ENCODE measurements at regions not wholly inside any gene's neighbourhood (a gene's known extent, or its start where the extent isn't known, plus 50 kb on each side); places are given as distances from the start of the nearest gene placed in this dataset.

DNA sequence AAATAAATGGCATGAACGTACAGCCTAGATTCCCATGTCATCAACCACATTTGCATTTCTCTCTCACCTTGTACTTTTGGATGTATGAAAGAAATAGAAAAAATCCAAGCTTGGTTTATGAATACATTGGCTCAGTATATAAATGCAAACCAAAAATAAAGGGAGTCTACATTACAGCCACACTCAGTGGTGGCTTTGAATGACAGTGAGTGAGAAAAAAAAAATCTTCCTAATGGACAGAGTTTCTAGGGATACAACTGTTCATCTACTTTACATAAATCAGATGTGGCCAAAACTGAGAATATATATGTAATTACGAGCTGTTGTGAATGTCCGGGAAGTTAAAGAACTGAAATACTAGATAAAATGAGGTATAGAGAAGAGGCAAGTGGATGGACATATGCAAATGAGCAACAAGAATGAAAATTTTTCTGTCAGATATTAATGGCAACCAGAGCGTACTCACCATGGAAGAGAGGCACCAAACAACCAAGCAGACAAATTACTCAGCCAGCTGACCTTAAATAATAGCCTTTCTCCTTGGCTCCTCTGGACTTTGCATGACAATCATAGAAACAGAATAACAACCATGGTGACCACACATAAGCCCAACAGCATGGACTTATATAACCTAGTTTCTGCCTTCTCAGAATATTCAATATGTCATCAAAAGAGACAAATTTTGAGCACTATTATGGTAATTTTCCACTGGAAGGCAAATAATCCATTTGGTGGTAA is 1305.8 kb downstream of the OTOL1 start:
- DNase-seq (ENCODE audit: low read depth, low spot score), result no peak

DNA sequence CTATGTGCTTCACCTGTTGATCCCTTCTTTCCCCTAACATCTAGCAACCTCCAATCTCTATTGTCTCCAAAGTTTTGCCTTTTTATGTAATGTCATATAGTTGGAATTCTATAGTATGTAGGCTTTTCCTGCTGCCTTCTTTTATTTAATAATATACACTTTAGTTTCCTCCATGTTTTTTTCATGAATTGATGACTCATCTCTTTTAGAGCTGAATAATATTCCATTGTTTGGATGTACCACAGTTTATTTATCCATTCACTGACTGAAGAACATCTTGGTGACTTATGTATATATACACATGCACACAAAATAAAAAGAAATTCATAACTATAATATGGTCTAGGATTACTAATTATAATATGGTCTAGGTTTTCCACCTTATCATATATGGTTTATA is 1314.2 kb downstream of the OTOL1 start:
- no peak for DNase-seq (ENCODE audit: low read depth, low spot score)

DNA sequence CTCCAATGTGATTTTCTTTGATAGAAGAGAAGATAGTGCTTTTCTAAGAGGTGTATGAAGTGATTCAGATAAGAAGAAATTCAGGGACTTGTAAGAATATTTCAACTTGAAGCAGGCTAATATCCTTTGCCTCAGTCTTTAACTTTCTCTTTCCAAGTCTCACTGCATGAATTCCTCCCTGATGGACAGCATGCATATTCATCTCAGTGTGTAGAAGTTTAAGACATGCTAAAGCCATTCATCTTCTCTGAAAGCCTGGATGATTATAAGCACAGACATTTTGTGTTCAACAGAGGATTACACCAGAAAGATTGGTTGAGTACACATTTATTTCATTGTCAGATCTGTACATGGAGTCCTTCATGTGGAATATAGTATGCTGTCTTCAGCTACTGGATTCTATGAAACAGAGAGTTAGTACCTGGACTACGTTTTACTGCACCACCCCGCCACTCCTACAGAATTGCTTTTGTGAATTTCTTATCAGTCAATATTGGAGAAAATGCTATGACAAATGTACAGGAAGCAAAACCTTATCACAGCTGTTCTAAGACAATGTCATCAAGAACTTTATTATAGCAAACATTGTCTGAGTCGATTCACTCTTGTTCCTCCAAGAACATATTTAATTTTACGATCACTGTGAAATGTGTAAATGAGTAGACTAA is 1346.1 kb downstream of the OTOL1 start:
- DNase-seq (ENCODE audit: low read depth, low spot score), result no peak

DNA sequence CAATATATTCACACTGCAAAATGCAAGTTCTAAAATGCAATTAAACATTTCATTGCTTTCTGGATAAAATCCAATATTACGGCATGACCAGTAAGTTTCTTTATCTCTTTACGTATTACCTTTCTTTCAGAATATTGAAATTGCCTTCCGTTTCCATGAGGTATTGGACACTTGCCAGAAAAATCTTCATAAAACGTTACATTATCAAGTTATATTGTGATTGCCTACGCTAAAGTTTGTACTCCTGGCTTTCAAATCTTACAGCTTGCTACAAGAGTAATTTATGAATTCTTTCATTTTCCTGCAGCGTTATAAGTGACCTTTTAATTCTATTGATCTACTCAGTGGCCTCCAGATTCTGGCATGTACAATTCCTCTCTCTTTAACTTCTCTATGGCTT is 1349.3 kb downstream of the OTOL1 start:
- no peak for DNase-seq (ENCODE audit: low read depth, low spot score)

DNA sequence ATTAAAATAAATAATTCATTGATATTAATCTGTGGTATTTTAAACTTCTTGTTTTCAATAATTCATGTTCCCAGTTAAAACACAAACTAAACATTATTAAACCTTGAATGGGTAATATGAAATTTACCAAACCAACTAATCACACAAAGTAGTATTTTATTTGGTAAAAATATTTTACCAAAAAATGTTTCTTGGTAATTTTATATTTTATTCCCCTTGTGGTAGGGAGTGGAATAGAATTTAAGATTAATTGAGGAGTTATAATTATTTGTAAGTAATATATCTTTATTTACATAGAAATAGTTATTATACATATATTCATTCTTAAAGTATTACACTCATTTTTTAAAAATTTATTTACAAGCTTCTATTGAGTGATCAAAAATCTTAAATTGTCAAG is 1350.9 kb downstream of the OTOL1 start:
- no peak for DNase-seq (ENCODE audit: low read depth, low spot score)

DNA sequence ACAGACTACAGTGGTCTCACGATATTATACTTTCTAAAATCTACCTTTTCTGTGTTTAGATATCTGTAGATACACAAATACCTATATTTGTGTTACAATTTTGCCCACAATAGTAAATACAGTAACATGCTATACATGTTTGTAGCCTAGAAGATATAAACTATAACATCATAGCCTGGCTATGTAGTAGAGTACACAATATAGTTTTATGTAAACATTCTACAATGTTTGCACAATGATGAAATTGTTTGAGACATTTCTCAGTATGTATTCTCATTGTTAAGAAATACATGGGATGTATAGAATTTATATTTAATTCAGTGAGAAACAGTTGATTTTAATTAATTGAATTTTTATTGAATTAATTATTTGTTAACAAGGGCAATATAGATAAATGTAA is 1367.0 kb downstream of the OTOL1 start:
- no peak for DNase-seq (ENCODE audit: low read depth, low spot score)

DNA sequence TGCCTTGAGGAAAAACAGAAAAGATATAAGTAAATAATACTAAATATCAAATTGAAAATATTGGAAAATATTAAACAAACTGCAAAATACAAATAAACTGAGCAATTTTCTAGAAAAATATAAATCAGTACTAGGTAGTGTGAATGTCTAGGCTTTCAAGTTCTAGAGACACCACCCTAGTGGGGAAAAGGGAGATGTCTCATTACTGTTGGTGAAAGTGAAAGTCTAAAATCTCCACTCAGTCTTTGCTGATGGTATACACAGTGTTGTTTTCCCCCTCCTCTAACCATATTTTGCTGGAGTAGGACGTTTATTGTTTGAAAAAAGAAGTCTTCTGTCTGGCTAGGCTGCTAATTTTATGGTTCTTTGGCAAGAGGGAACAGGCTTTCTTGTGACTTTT is 1368.9 kb downstream of the OTOL1 start:
- no peak for DNase-seq (ENCODE audit: low read depth, low spot score)

DNA sequence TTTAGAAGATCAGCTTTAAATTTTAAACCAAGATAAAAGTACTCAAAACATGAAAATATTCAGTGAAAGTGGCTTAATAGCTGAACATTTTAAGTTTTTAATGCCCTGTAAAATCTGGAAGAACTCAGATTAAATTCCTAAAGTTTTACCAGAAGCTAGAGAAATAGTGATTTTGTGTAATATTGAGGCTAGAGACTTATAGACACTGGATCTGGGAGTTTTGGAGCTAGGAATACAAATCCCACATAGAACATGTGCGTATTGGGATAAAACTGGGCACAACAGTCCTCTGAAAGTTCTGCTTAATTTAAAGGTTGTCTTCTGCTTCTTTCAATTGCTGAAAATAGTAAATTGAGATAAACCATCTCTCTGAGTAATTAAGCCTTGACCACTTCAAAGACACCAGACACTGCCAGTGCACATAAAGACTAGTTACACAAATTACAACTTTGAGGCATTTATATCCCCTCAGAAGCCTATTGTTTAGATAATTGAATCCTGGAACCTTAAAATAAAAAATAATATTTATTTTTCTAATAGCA is 1382.5 kb downstream of the OTOL1 start:
- DNase-seq (ENCODE audit: low read depth, low spot score), result no peak

DNA sequence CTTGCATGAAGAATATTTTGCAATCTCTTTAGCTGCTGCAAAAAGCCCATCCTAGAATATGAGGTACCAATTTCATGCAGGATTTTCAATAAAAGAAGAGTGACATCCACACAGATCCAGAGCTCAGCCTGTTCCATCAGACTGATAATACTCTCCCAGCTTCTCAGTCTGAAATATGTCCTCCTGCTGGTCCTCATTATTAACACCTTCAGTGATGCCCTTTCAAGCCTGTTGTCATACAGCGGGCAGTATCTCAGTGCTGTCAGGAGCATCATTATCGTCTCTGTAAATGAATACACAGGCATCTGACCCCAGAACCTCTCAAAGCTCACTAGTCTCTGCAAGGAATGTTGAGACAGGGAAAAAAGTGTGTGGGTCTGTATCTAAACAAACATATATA is 1387.8 kb downstream of the OTOL1 start:
- no peak for DNase-seq (ENCODE audit: low read depth, low spot score)

DNA sequence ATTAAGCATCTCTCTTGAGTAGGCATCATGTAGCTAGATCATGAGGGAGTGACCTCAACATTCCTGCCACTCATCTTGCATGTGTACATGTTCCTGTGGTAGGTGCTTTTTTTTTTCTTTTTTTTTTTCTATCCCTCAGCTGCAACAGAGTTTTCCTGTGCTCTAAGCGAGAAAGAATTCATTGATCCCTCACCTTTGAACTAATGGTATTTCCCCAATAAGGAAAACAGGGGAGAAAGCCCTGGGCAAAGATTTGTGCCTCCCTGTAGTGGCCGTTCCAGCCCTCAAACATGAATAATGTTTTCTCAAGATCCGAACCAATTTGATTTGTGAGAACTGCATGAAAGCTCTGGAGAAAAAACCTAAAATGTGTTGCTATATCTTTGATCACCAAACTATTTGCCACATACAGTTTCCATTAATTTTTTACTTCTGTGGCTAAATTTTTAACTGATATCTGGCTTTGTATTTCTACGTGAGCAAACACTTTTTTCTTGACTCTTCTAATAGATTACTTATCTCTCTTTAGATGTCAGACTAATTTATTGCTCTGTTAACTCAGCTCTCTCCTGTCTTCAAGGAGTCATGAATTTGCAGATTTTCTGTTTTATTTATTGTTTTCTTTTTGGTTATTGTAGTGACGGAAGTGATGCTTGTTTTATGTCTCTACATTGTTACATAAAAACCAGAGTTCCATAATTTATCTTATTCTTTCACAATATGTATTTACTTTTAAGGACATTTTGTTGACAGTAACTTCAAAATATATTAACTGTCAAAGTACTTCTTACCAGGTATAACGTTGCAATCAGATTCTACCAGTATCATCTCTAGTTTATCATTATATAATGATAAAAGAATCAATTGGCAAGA is 1396.5 kb downstream of the OTOL1 start:
- DNase-seq (ENCODE audit: low read depth, low spot score), result no peak

DNA sequence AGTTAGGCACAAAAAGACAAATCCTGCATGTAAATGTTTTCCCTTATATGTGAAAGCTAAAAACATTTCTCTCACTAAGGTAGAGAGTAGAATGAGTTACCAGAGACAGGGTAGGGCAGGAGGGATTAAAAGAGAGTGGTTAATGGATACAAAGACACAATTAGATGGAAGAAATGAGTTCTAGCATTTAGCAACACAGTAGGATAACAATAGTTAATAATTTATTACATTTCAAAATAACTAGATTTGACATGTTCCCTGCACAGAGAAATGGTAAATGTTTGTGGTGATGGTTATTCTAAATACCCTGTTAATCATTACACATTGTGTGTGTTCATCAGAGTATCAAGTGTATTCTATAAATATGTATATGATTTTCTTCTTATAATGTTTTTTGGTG is 1400.7 kb downstream of the OTOL1 start:
- DNase-seq (ENCODE audit: low read depth, low spot score), result no peak

DNA sequence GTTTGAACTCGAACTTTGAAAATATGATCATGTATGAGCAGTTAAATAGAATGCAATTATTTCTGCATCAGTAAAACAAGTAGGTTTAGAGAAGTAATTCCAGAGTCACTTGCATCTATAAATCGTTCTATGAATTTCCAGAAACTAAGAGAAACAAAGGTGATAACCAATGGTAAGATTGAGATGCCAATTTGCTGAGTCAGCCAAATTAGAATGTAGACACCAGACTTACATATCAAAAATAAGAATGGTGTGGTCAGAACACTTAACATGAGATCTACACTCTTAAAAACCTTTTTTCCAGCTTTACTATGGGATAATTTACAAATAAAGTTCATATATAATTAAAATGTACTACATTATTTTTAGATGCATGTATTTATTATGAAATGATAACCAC is 1435.9 kb downstream of the OTOL1 start:
- no peak for DNase-seq (ENCODE audit: low read depth, low spot score)

DNA sequence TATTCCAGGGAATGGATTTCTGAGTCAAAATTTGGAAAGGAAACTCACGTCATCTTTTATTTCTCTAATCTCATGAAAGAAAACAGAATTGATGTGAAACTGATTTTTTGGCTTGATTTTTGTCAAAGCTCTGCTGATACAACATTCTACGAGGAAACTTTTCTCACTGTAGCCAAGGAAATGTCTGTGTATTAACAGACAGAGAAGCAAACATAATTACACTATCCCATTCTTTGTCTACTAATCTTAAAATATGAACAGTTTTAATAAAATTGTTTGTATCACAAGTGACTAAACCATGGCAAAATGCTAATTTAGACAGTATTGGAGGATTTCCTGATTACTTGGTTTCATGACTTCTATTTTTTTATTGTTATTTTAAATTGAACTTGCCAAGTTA is 1437.0 kb downstream of the OTOL1 start:
- DNase-seq (ENCODE audit: low read depth, low spot score), result no peak

DNA sequence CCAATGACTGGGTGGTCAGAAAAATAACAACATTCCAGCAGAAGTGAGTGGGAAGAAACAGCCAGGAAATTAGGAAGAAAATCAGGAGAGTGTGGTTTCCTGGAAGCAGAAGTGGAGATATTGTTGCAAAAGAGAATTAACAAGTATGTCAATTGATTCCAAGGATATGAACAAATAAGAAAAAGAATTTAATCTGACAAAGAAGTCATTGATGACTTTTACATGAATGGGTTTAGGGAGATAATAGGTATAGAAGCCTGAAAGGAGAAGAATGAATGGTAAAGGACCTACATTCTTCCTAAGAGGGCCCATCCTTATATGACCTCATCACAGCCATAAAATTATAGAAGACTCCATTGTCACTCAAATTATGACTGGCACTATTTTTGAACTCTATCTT is 1440.1 kb downstream of the OTOL1 start:
- DNase-seq (ENCODE audit: low read depth, low spot score), result no peak

DNA sequence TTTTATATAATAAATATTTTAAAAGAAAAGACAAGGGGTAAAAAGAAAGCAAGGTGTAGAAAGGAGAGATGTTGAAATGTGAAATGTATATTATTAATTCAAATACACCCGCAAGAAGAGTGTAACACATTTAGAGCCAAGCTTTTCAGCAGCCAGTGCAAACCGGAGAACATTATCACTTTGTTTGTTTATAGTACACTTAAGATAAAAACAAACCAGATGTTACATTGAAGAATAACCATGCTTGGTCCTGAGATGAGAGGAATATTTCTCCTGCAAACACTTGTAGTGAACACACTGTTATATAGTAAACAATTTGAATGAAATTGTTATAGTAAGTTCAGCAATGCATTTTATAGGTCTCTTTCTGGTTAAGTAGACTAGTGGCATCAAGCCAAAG is 1441.5 kb downstream of the OTOL1 start:
- DNase-seq (ENCODE audit: low read depth, low spot score), result no peak

DNA sequence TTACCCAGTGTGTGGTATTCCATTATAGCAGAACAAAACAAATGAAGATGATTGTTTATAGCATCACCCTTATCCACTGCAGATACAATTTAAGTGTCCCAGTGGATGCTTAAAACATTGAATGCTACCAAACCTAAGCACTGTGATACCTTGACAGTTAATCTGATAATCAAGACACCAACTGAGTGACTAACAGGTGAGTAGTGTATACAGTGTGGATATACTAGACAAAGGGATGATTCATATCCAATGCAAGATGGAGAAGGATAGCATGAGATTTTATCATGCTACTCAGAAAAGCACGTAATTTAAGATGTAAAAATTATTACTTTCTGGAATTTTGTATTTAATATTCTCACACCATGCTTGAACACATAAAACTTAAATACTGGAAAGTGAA is 1449.0 kb downstream of the OTOL1 start:
- DNase-seq (ENCODE audit: low read depth, low spot score), result no peak

DNA sequence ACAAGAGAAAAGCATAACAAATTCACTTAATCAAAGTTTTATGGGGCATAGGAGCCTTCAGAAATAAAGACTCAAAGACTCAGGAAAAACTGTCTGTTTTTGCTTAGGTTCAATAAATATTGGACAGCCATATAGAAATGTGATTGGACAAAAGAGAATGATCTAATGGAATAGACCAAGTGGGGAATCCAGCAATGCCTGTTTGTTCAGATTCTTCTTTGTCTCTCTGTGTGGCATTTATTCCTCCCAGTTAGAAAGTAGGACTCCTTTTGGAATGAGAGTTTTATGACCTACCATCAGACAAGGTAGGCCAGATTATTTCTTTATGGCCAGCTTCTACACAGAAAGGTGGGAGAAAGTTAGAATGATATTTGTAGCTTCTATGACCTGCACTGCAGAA is 1460.1 kb downstream of the OTOL1 start:
- DNase-seq (ENCODE audit: low read depth, low spot score), result peak; percentile 2

DNA sequence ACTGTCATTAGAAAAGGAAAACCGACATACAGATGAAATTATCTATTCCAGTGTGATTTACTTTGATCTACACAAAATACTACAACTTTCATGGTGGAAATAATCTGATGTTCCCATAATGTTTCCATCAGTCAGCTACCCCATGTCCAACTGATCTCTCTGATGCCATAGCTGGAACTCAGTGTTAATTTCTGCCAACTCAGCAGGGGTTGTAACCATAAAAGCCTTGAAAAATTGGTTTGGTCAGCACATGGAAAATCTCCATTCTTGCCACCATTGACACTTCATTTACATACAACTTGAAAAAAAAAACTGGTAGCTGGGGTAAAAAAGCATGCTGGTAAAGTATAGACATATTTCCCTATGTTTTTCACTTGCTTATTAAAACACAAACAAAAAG is 1463.7 kb downstream of the OTOL1 start:
- no peak for DNase-seq (ENCODE audit: low read depth, low spot score)

DNA sequence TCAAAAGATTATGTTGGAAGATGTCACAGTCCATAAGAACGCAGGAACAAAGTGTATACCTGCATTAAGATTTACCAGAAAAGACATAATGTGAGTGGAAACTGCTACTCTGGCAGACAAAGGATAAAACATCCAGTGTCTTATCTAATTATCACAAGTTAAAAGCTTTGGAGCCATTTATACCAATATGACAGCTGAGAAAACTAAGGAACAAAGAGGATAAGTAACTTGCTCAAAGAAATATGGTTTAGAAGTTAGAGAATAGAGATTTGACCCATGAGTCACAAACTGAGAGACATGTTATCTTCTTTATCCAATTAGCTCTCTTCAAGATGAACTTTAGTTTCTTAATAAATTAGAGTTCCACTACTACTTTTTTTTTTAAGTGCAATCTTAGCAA is 1473.7 kb downstream of the OTOL1 start:
- DNase-seq (ENCODE audit: low read depth, low spot score), result no peak

DNA sequence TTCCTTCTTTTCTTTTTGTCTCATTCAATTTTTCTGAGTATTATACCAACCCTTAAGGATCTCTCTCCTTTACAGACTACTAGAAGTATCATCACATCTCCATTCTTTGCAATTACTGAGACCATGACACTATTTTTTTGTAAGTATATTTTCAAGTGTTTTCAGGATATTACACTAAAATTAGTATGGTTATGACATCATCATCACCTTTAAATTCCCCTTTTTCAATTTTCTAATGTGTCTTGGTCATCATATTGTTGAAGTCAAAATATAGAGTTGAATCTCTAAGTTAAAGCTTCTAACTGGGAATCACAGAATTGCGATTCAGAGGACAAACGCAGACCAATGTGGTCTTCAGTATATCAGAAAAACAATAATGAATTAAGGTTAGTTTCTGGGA is 1475.1 kb downstream of the OTOL1 start:
- DNase-seq (ENCODE audit: low read depth, low spot score), result no peak

DNA sequence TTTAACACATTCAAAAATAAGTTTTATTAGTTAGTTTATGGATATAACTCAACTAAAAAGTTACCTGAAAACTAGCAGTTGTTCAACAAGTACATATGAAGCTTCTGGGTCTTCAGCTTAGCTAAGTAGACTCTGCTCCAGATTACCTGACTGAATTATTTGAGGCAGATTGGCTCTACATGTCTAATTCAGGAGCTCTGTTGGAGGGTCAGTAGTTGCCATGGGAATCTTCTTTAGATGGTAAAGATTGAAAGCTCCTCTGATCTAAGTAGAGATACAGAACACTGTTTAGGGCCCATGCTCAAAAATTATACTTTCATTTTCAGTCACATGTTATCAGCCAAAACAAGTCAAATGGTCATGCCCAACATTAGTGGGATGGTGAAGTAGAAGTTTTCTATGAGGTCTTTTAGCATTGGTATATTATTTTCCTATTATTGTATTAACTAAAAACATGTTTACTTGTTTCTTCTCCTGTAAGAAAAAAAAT is 1476.9 kb downstream of the OTOL1 start:
- DNase-seq (ENCODE audit: low read depth, low spot score), result no peak

DNA sequence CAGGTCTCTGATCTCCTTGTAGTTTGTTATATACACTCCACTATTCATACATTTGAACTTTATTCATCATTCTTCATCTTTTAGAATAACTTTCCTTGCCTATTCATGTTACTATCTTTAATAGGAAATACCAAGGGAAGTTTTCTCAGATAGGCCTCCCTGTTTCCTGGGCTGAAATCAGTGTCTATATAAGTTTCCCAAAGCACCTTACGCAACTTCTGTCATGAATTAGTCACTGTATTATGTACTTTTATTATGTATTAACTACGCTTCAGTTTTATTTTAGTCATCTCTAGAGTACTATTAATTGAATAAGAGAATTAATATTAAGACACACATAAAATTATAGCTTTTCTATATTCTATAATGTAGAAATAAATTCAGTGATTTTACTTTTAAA is 1481.5 kb downstream of the OTOL1 start:
- DNase-seq (ENCODE audit: low read depth, low spot score), result no peak

Measured in ELF-1 (cell line).